PC-3 (cell line): ENCODE measurements at regions not wholly inside any gene's neighbourhood (a gene's known extent, or its start where the extent isn't known, plus 50 kb on each side); places are given as distances from the start of the nearest gene placed in this dataset.

Experiments used
- CTCF ChIP-seq: fragments of 300-600 bp; sonication (generic); conservative IDR thresholded peaks from 2 replicates; pipeline ENCODE4 v1.5.1; 2017; ENCODE audit warnings: antibody characterized with exemption, low read depth, mild to moderate bottlenecking, low read length
- EZH2phosphoT487 ChIP-seq: fragments of 300-600 bp; sonication (generic); IDR thresholded peaks from 2 replicates; pipeline ENCODE4 v1.6.1; 2018; ENCODE audit warnings: mild to moderate bottlenecking, antibody characterized with exemption, low read length, borderline replicate concordance

GRCh38 chr7:42491106-42491505 lies 254.1 kb upstream of the GLI3 start:
- TF ChIP-seq CTCF (no peak), EZH2phosphoT487 (no peak)
